Ishikawa (cell line): ENCODE measurements at regions not wholly inside any gene's neighbourhood (a gene's known extent, or its start where the extent isn't known, plus 50 kb on each side); places are given as distances from the start of the nearest gene placed in this dataset.

Experiments
- NFIC ChIP-seq: IDR thresholded peaks from 2 replicates; pipeline ENCODE4 v1.6.1; 2012
- RAD21 ChIP-seq: IDR thresholded peaks from 2 replicates; pipeline ENCODE4 v1.6.1; 2012; ENCODE audit warnings: low read depth

DNA sequence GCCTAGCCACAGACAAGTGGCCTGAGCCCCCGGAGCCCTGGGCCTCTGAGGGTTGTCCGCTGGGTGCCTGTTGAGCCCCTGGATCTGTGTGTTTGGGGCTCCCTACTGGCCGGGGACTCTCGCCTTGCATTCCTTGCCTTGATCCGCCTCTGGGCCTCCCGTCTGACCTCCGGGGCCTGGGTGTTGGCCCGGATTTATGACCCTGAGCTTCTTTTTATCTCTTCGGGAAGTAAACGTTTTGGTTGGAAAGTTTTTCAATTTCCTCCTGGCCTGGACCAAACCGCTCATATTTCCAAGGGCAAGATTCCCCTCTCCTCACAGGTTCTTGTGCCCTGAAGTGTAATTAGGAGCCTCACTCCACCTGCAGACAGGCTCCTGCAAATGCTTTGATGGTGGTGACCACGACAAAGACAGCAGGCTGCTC, 69.3 kb upstream of the EGFLAM start:
- TF ChIP-seq NFIC (no peak), RAD21 (no peak)
